Body of pancreas (tissue), 4 donors: ENCODE measurements at regions not wholly inside any gene's neighbourhood (a gene's known extent, or its start where the extent isn't known, plus 50 kb on each side); places are given as distances from the start of the nearest gene placed in this dataset.

Experiments used
- CTCF ChIP-seq, 7 experiments: fragments of 450-650 bp in 4 of 7; fragments of 200-600 bp in 3 of 7; sonication (generic) in 3 of 7; IDR thresholded peaks; one replicate each; pipeline ENCODE4 v1.5.1; 2016 to 2019; ENCODE audit warnings: antibody characterized with exemption in 7 of 7
- POLR2A ChIP-seq, 3 donors: fragments of 450-650 bp; IDR thresholded peaks; one replicate each; pipeline ENCODE4 v1.6.1; 2016; ENCODE audit warnings: antibody characterized with exemption in 3 of 3, mild to moderate bottlenecking in 2 of 3

GRCh38 chr4:146107587-146108240 is 67.8 kb upstream of the LSM6 start:
- TF ChIP-seq CTCF (IDR thresholded peaks at IDR 0.05) (no peak), POLR2A (IDR thresholded peaks at IDR 0.05) (no peak)
